Parathyroid adenoma (tissue), 2 donors: ENCODE measurements at regions not wholly inside any gene's neighbourhood (a gene's known extent, or its start where the extent isn't known, plus 50 kb on each side); places are given as distances from the start of the nearest gene placed in this dataset.
"Not testable (repeated sequence)": the region's sequence is repeated elsewhere in the genome, so short reads cannot be mapped to it uniquely, and the experiment has no call there.

Experiments used
- H2AFZ ChIP-seq: fragments of 300-600 bp; sonication (generic); one replicate; pipeline ENCODE4 v1.7.0; 2017; ENCODE audit warnings: antibody characterized with exemption, mild to moderate bottlenecking
- H3K27ac ChIP-seq: fragments of 300-600 bp; sonication (generic); one replicate; pipeline ENCODE4 v1.7.0; 2017
- H3K27me3 ChIP-seq: fragments of 300-600 bp; sonication (generic); one replicate; pipeline ENCODE4 v1.7.0; 2017; ENCODE audit warnings: low read length; ENCODE audit not compliant: control insufficient read depth, insufficient read depth
- H3K36me3 ChIP-seq: fragments of 300-600 bp; sonication (generic); one replicate; pipeline ENCODE4 v1.7.0; 2017; ENCODE audit warnings: low read length; ENCODE audit not compliant: control insufficient read depth, insufficient read depth
- H3K4me1 ChIP-seq: fragments of 300-600 bp; sonication (generic); one replicate; pipeline ENCODE4 v1.7.0; 2017; ENCODE audit warnings: control low read depth
- H3K4me2 ChIP-seq: fragments of 300-600 bp; sonication (generic); one replicate; pipeline ENCODE4 v1.7.0; 2017; ENCODE audit warnings: low read length
- H3K4me3 ChIP-seq: fragments of 300-600 bp; sonication (generic); one replicate; pipeline ENCODE4 v1.7.0; 2017; ENCODE audit warnings: low read depth, low read length
- H3K79me2 ChIP-seq: fragments of 300-600 bp; sonication (generic); one replicate; pipeline ENCODE4 v1.7.0; 2017; ENCODE audit warnings: control low read depth
- H3K9ac ChIP-seq: fragments of 300-600 bp; sonication (generic); one replicate; pipeline ENCODE4 v1.7.0; 2017; ENCODE audit warnings: mild to moderate bottlenecking
- H3K9me3 ChIP-seq: fragments of 300-600 bp; sonication (generic); one replicate; pipeline ENCODE4 v1.7.0; 2017; ENCODE audit warnings: low read length; ENCODE audit not compliant: control insufficient read depth
- TF ChIP-seq, protein P1 (sequence below): fragments of 300-600 bp; sonication (generic); IDR thresholded peaks from one replicate; pipeline ENCODE4 v1.7.0; 2017; ENCODE audit warnings: antibody characterized with exemption, mild to moderate bottlenecking
- donor health status: primary hyperparathyroidism.

DNA sequence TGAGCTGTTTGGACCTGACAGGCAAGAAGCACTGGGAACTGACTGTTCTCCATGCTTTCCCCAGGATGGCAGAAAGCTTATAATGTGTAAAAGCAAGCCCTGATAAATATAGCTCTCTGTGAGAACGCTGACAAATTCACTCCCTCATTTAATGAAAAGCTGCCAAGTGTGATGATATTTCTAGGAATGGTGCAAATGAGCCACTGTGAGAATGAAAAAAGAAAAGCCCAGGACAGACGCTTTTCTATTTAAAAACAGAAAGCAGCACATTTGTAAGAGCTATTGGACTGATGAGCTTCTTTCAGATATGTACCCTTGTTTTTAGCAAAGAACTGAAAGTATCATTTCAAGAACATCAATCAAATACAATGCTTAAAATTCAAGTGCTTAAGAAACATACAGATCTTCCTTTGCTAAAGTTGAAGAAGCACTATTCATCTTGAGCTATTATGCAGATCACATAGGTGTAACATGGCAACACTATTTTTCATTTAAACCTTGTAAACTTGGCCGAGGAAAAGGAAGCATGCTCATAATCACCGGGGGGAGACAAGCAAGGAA lies 842.6 kb upstream of the ACO1 start:
- Histone ChIP-seq H3K36me3 (no peaks in the 10 kb centered on the region), H3K4me3 (no peak overlapping the region), H3K9ac (no peak overlapping the region), H3K27ac (no peak overlapping the region), H2AFZ (peak overlapping the region; percentile 20), H3K27me3 (no peaks in the 10 kb centered on the region), H3K79me2 (no peaks in the 10 kb centered on the region), H3K4me2 (no peak overlapping the region), H3K9me3 (no peaks in the 10 kb centered on the region), H3K4me1 (no peaks in the 10 kb centered on the region)
- TF ChIP-seq, protein P1, sequence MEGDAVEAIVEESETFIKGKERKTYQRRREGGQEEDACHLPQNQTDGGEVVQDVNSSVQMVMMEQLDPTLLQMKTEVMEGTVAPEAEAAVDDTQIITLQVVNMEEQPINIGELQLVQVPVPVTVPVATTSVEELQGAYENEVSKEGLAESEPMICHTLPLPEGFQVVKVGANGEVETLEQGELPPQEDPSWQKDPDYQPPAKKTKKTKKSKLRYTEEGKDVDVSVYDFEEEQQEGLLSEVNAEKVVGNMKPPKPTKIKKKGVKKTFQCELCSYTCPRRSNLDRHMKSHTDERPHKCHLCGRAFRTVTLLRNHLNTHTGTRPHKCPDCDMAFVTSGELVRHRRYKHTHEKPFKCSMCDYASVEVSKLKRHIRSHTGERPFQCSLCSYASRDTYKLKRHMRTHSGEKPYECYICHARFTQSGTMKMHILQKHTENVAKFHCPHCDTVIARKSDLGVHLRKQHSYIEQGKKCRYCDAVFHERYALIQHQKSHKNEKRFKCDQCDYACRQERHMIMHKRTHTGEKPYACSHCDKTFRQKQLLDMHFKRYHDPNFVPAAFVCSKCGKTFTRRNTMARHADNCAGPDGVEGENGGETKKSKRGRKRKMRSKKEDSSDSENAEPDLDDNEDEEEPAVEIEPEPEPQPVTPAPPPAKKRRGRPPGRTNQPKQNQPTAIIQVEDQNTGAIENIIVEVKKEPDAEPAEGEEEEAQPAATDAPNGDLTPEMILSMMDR = no peak

DNA sequence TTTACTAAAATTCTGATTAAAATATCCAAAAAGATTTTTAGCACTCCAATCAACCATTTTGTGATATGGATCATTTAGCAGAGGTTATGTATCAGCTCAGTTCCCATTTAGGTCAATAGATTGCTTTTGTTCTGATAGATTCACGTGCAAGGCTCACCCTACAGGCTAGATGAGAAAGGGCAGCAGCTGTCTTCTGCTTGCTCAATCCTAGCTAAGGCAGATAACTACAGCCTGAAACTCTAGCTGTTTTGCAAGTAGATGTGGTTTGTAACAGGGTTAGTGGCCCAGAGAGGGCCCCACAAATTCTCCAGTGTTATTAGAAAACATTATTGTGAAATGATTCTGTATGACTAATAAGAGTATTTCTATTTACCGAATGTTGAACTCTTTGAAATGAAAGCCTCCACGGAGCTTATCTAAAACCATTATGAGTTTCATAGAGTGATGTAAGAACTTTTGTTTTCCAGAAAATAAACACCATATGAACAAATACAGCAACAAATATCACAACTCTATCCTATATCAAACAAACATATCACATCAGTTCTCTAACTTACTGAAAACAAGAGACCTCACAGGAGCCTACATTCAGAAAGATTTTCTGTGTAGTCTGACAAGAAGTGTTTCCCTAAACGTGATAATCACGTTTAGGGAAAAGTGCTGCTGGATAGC lies 841.9 kb upstream of the ACO1 start:
- no peaks in the 10 kb centered on the region for H3K27me3 ChIP-seq
- H3K27ac ChIP-seq = no peak overlapping the region
- no peaks in the 10 kb centered on the region for H3K79me2 ChIP-seq
- no peaks in the 10 kb centered on the region for H3K36me3 ChIP-seq
- H3K4me1 ChIP-seq = no peaks in the 10 kb centered on the region
- TF ChIP-seq, protein P1 = no peak
- no peak overlapping the region for H3K9ac ChIP-seq
- no peaks in the 10 kb centered on the region for H3K9me3 ChIP-seq
- H2AFZ ChIP-seq = no peak overlapping the region
- no peak overlapping the region for H3K4me3 ChIP-seq
- no peak overlapping the region for H3K4me2 ChIP-seq

DNA sequence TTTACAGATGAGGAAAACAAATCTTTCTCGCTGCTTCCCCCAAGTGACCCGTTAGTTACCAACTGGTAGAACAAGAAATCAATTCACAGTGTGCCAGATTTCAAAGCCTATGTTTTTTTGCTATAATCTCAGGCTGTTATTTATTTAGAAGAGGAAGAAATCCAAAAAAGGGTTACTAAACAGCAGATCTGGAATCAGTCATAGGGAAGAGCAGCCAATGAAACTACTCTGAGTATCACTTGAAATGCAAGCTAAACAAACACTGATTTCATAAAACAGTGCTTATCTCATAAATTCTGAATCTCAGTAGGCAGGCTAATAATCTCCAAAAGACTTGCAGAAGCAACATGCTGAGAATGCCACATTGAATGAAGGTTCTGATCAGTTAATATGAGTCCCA lies 829.5 kb upstream of the ACO1 start:
- no peak overlapping the region for H3K4me2 ChIP-seq
- H2AFZ ChIP-seq = no peak overlapping the region
- no peak overlapping the region for H3K27ac ChIP-seq
- TF ChIP-seq, protein P1 = no peak
- H3K36me3 ChIP-seq = no peaks in the 10 kb centered on the region
- H3K4me3 ChIP-seq = no peak overlapping the region
- H3K9ac ChIP-seq = no peak overlapping the region
- no peaks in the 10 kb centered on the region for H3K4me1 ChIP-seq
- H3K27me3 ChIP-seq = no peaks in the 10 kb centered on the region
- H3K9me3 ChIP-seq = no peaks in the 10 kb centered on the region
- no peaks in the 10 kb centered on the region for H3K79me2 ChIP-seq

DNA sequence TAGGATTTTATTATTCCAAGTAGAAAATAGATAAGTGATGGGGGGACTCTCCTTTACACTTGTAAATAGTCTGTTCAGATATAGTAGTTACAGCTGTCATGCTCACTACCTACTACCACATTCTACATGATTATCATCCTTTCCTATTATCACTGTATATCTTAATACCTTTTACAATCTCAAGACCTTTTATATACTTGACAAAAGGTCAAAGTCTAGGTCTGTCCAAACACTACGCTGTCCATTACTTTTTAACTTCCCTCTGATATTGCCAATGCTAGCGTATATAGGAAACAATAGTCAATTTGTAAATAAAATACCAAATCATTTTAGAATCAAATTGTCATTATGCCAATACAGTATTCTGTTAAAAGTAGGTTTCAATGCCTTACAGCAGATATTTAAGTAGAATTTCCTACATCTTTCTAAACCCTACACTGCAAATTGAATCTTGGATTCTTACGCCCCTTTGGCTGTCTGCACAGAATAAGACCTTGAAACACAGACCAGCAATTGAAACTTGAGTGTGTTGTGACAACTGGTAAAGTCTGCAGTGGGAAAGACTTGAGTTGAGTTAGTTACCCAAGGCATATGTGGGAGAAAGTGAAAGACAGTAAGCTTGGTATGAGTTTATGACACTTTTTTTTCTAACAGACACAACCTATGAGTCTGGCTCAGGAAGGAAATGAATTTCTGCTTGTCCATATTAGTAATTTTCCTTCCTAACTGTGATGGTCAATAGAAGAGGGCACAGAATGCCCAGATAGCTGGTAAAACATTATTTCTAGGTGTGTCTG lies 827.6 kb upstream of the ACO1 start:
- Histone ChIP-seq H3K4me1 (no peaks in the 10 kb centered on the region), H3K27me3 (no peaks in the 10 kb centered on the region), H2AFZ (no peak overlapping the region), H3K27ac (no peak overlapping the region), H3K36me3 (no peaks in the 10 kb centered on the region), H3K79me2 (no peaks in the 10 kb centered on the region), H3K4me2 (no peak overlapping the region), H3K9me3 (no peaks in the 10 kb centered on the region), H3K9ac (no peak overlapping the region), H3K4me3 (no peak overlapping the region)
- TF ChIP-seq, protein P1 = no peak

DNA sequence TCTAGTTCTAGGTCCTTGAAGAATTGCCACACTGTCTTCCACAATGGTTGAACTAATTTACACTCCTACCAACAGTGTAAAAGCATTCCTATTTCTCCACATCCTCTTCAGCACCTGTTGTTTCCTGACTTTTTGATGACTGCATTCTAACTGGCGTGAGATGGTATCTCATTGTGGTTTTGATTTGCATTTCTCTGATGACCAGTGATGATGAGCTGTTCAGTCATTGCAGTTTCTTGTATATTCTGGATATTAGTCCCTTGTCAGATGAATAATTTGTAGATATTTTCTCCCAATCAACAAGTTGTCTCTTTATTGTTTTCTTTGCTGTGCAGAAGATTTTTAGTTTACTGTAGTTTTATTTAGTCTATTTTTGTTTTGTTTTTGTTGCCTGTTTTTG lies 812.3 kb upstream of the ACO1 start:
- not testable (repeated sequence) for H3K27ac ChIP-seq, H3K4me1 ChIP-seq, H3K4me3 ChIP-seq, H3K79me2 ChIP-seq, H3K36me3 ChIP-seq, H3K27me3 ChIP-seq, H2AFZ ChIP-seq, H3K9ac ChIP-seq, H3K4me2 ChIP-seq, H3K9me3 ChIP-seq
